NOMO-1 treated with dmso at 0.1 percent for 144 hours (cell line): ENCODE measurements at regions not wholly inside any gene's neighbourhood (a gene's known extent, or its start where the extent isn't known, plus 50 kb on each side); places are given as distances from the start of the nearest gene placed in this dataset.

Experiments used
- DNase-seq: peaks from one replicate; lab custom pipeline; 2025; ENCODE audit not compliant: unreplicated experiment; lab: John Stamatoyannopoulos, UW

DNA sequence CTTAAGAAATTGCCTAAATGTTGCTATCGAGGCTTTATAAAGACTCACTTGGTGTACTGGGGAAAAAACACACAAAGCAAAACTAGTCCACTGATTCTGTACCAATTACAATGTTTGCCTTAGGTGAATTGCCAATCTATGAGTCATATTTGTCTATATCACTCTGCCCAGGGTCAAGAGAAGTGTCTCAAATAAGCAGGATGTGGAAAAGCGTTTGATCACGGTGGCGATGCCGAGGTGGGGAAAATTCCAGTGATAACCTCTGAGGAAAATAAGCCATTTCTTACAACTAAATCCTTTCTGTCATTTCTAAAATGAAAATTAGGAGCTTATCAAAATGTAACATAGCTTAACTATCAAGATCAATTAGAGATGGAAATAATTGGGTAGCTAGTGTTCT lies 148.6 kb upstream of the DIO3 start:
- DNase-seq = no peak

DNA sequence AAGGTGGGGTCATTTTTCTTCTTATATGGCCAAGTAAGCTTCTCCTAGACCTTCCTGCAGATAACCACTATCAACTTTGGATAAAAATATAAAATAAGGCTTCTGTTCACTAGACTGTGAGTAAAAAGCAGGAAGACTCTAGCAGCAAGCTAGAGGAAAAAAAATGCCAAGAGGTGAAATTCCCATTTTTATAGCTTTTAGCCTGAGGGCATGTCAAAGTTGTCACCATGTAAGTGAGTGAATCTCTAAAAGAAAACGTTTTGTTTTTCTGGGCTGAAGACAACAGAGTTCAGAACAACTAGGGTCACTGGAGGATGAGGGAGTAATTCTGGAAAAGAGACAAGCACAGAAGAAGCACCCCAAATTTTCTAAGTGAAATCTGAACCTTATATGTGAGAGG lies 143.9 kb upstream of the DIO3 start:
- DNase-seq = no peak

DNA sequence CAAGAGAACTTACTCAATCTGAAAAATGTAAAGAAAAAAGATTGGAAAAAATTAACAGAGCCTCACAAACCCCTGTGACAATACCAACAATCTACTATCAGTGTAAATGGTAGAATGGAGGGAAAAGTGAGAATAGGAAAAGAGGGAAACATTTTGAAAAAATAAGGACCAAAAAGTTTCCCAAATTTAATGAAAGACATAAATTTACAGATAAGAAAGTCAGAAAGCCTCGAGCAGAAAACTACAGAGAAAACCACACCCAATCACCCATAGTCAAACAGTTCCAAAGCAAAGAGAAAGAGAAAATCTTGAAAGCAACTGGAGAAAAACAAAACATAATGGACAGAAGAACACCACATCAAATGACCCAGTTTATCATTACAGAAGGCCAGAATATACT lies 142.7 kb upstream of the DIO3 start:
- DNase-seq = no peak

DNA sequence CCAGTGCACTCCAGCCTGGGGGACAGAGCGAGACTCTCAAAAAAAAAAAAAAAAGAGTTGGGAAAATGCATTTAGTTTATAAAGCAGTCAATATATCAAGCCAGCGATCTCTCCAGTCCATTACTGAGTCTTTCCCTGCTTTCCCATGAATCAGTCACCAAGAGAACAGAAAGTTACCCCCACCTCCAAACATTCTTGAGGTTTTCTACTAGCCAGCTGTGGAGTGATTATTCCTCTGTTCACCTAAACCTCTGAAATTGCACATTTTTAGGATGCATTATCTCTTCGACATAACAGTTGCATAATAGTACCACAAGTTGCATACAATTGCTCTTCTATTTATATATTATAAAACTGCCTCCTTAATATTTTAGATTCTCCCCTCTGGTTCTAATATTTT lies 134.8 kb upstream of the DIO3 start:
- DNase-seq = no peak

DNA sequence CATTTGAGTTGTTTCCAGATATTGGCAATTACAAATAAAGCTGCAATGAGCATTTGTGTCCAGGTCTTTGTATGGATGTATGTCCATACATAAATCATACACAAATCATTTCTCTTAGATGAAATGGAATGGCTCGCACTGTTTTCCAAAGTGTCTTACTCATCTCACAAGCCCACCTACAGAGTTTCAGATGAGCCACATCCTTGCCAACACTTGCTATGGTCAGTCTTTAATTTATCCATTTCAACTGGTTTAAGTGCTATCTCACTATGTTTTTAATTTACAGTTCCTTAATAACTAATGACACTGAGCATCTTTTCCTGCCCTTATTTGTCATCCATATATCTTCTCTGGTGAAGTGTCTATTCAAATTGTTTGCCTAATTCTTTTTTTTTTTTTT lies 132.9 kb upstream of the DIO3 start:
- DNase-seq = no peak

DNA sequence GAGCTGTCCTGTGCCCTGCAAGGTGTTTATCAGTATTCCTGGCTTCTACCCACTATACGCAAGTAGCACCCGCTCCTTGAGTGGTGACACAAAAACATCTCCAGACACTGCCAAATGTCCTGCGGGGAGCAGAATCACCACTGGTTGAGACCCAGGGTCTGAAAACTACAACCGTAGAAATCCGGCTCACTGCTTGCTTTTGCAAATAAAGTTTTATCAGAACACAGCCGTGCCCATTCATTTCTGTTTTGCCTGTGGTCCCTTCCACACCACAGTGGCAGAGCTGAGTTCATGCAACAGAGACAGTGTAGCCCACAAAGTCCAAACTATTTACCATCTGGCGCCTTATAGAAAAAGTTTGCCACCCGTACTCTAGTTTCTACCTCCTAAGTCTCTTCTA lies 125.7 kb upstream of the DIO3 start:
- DNase-seq = no peak

DNA sequence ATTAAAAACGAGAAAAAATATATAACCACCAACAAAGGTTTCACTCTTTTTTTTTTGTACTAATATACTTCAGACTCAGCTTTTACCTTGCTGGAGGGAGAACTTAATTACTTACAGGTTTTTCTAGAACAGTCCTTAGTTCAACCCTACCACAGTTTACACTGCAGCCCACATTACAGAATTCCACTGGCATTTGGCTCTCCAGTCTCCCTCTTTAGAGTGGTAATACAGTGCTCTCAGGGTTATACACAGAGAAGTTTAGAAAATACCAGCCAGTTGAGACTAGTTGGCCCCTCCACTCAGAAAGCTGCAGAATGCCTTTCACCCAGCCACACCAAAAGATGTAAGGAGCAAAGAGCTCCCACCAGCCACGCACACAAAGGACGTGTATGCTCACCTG lies 122.3 kb upstream of the DIO3 start:
- DNase-seq = no peak

DNA sequence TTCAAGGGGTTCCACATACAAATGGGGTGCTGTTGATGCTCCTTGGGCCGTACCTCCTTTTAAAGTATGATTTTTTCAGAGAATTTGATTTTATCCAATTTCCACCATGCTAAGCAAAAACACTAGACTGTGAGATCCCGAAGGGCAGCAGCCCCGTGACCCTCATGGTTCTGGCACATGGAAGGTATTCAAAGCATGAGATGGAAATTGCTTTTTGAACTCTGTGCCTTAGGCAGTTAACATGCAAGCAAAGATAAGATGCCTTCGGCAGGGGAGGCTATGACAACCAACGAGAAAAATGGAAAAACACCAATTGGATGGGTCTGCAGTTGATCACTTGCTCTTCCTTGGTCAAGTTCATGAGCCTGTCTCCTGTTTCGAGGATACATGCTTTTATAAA lies 120.8 kb upstream of the DIO3 start:
- DNase-seq = no peak

DNA sequence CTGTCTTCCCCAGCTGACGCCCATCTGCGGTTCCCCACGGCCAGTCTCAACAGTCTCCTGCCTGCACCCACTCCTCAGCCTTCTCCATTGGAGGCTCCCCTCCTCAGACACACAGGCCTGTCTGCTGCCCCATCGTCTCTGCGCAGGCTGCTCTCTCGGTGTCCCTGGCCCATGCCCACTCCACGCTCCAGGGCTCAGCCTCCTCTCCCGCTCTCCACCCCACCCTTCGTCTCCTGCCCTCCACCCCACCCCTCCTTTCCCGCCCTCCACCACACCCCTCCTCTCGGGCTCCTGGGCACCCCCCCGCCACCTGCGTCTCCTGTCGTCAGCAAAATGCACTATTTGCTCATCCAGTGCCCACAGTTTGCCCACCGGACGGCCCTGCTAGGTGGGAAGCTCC lies 119.6 kb upstream of the DIO3 start:
- DNase-seq = no peak

DNA sequence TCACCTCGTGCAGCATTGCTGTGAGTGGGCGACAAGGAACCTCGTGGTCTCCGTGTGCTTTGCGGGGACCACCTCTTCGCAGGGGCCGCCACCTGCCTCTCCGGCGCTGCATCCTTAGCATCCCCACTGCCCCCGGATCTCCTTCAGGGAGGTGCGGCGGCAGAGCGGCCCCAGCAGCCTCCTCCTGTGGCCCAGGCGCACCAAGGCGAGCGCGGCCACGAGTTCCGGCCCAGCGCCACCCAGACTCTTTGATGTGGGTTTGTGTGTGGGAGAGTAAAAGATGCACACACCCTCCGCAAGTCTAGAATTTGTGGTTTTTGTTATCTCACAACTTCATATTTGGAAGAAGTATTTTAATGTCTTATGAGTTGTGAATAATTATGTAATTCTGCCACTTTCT lies 118.8 kb upstream of the DIO3 start:
- DNase-seq = no peak

DNA sequence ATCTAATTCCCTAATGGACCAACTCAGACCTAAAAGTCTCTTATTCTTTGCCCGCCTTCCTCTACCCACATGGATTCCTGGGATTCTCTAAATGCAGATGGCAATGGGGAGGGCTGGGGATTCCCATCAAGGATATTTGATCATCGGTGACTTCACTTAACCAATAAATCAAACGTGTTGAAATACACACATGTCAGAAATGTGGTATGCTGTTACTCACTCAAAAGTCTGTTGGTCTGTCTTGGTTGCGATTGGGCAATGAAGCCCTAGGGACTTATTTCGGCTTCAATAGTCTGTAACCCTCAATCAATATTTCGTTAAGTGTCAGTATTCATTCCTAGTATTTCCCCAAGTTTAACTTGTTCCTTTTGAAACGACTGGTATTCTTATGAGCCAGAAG lies 117.2 kb upstream of the DIO3 start:
- peak; percentile 28 for DNase-seq

DNA sequence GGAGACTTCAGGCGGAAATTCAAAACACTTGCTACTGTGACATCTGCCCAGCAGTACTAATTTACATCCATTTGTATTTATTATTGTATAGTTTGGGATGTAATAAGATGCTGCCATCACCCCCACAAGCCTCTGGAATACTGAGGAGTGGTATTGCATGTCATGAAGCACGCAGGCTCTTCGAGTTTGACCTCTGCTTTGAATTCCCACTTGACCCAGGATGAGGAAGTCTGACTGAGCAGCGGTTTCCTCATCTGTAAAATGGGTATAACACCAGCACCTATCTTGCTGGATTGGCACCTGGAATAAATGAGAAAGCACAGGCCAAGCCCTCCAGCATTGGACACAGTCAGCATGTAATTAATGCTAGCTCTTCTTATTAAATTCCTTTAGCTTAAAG lies 116.0 kb upstream of the DIO3 start:
- no peak for DNase-seq

DNA sequence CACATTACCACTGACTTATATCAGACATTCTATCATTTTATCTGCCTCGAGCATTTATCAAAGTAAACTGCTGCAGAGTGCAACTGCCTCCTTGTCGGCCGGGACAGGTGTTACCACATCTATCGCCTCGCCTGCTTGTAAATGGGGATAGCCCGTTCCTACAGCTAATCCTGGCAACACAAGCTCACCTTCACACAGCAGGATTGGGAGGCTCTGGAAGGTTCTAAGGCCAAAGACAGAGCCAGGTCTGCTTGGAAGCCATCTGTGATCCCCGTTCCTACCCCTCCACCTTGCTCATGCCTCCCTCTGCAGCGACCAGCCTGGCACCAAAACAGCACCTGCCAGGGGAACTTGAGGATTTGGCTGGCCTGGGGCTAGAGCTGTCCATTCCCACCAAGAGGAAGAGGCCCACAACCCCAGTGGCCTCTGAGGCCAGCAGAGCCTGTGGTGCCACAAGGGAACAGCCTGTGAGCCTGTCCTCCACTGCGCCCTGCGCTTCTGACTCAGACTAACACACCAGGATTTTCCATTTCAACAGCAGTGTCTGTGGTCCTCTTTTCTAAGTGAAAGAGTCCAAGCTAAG lies 114.8 kb upstream of the DIO3 start:
- no peak for DNase-seq

DNA sequence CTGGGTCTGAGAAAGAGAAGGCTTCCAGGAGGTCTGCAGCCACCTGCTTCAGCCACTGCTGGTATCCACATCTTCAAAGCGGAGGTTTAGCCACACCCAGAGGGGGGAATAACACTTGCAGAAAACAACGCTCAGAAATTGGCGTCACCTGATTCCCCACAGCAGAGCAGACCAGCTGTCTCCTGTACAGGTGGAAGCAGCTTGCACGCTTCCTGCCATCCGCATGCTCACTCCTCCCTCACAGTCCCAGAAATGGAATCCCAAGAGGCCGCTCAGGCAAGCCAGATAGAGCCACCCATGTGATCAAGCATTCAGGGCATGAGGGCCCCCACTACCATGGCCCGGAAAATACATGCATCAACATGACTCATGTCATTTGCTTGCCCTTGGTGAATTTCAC lies 112.2 kb upstream of the DIO3 start:
- DNase-seq = no peak

DNA sequence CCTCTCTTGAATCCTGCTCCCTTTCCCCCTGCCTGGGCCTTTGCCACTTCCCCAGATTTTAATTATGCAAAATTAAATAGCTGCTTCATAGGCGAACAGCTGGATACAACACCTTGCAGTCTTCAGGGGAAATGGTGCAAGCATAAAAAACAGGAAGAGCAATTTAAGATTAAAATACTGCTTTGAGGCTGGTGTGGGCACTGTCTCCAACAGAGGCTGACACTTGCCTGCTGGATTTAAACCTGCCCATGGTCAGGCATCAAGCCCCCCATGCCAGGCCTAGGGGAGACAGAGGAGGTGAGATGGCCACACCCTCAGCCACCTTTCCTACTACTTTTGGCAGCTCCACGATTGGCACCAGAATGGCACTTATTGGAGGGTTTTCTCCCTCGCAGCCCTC lies 110.1 kb upstream of the DIO3 start:
- DNase-seq = peak; percentile 40

DNA sequence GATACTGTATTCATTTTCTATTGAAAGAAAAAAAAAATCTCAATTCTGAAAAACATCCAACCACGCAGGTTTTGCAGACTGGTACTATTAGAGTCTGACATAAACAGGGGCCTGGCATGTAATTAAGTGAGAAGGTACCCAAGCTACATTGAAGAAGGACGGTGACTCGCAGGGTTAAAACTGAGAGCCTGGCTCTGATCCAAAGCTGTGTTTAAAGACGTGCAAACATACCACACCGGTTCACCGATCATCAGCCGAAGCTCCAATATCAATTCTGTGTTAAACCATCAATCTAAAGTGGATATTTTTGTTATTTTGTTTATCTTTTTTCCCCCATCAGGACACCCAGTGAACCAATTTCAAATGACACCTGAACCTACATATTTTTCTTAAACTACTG lies 108.1 kb upstream of the DIO3 start:
- DNase-seq = no peak

DNA sequence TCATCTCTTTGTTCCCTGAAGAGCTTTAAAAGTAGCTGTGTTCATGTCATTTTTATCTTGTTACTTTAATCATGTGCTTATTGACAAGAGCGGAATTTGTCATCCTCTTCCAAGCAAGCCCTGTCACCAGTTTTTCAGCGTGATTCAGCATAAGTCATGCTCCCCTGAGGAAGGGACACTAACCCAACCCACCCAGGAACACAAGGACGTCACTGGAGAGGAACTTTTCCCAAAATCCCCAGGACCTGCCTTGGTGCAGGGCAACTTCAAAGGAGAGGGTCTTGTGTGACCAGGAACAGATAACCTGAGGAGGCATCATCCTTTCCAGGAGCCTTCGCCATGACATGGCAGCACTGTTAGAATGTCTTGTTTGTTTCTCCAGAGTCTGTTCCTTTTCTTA lies 107.1 kb upstream of the DIO3 start:
- no peak for DNase-seq

DNA sequence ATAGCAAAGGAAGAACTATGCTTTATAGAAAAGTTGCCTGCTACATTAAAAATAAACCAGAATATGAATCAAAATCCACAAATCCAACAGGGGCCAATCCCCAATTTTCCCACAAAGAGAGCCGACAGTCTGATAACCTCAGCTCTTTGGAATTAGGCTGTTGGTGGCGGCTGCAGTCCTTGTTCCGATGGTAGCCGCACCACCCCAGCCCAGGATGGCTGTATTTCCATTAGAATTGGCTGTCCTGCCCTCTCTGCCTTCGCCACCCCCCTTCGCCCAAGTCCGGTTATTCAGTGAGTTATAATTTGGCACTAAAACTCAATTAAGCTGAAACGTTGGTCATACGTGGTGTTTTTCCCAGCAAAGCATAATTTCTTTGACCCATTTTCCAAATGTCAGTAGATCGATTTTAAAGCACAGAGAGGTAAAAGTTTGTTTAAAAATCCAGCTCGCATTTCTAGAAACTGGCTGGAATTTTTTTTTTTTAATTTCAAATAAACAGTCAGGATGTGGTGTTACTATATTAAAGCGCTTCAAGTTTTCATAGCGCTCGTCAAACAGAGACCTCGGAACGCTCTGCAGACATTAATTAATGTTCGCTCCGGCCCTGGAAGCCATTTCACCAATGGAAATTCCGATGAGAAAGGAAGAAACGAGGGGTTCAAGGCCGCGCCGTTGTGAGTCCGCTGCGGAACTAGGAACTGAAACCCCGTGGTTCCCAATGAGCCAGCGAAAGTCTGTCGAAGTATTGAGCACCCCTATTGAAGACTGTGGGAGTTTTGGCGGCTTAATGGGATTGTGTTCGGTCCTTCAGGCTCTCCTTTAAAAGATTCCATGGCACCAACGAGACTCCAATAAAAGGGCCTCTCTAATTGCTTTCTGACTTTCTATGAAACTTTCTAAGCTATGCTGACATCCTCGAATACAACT lies 104.8 kb upstream of the DIO3 start:
- no peak for DNase-seq

DNA sequence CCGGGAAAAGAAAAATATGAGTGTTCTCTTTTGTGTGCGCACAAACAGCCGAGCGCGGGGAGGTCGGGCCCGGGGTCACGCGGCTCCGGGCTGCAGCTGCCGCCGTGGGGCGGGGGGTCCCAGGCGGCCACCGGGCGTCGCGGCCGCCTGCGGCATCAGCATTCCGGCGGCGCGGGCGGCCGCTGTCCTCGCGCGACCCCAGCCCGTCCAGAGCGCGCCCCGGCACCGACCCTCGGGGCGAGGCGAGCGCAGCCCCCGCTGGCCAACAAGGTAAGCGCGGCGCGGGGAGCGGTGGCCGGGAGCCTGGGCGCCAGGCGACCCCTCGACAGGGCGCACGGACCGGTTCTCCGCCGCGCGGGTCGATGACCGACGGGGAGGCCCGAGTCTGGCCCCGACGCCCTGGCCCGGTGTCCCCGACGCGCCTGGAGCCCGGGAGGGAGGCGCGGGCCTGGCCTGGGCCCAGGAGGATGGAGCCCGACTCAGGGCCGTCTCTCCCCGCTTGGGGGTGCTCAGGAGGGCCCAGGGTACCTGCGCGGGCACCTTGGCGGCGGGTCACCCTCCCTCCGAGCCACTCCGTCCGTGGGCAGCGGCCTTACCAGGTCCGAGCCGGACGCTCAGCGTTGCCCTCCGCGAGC lies 103.9 kb upstream of the DIO3 start:
- DNase-seq = no peak

DNA sequence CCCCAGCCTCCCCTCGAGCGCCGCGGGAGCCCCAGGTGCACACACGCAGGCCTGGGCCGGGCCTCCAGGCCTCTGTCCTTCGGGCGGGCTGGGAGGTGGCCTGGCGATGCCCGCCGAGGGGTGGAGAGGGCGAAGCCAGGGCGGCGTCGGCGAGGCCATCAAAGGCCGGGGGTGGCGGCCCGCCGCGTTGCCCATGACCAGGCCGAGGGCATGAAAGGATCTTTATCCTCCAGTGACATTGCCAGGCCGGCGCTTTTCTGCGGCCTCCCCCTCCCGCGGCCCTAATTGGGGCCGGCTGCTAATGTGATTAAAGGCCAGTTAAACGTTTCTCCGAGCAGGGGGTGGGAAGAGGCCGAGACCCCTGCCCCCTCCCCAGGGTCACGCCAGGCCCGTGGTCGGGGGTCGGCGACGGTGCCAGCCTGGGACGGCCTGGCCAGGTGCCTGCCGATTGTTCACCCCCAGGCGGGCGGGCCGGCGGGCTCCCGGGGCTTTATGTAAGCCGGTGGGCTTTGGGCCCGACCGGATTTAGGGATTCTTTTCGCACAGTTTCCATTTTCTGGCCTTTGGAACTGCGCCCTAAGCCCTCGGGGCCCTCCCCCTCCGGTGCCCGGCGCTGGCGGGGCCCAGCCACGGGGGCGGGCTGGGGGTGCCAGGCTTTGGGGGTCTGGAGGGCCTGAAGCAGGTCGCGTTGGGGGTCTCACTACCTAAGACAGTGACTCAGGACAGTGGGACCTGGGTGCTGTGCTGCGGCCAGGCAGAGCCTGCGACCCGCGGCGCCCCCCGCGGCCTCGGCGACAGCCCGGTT lies 103.2 kb upstream of the DIO3 start:
- no peak for DNase-seq

DNA sequence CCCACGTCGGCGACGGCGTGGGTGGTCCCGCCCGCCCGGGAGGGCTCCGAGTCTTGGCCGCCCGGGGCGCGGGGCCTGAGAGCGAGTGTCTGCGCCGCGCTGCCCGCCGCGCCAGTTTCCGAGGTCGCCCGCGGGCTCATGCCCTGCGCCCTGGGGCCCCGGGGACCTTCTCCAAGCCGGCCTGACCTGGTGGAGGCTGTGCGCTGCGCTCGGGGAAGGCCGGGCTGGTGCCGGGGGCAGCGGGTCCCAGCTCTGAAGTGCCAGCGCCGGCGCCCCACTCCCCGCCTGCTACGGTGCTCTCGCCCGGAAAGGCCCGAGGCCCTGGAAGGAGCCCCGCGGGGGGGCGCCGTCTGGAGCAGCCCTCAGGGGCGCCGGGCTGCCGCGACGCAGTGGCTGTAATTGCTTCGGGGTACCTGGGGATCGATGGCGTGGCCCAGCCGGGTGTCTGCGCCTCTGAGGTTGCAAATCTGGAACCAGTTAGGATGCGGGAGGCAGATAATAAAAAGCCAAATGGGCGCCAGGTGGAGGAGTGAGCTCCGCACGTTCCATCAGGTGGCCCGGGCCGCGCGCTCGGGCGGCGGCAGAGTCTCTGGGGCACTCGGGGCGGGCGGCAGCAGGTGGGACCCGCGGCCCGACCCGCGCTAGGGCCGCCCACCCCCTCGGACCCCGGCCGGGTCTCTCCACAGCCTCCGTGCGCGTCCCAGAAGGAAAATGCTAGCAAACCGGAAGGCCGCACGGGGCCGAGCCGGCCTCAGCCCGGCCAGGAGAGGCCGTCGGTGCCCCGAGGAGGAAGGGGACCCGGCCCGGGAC lies 102.3 kb upstream of the DIO3 start:
- no peak for DNase-seq
